ENCODE measurements at regions not wholly inside any gene's neighbourhood (a gene's known extent, or its start where the extent isn't known, plus 50 kb on each side); places are given as distances from the start of the nearest gene placed in this dataset.

DNA sequence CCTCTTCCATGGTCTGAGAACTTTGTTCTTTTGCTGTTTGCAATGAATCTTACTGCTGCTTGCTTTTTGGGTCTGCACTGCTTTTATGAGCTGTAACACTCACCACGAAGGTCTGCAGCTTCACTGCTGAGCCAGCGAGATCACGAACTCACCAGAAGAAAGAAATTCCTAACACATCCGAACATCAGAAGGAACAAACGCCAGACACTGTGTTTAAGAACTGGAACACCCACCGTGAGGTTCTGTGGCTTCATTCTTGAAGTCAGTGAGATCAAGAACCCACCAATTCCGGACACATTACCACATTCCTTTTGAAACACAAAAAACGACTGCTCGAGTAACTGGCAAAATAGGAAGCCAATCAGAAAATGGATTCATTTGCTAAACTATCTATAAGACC lies 471.8 kb downstream of the TFAP2A start:
- intact Hi-C loops (cut with micrococcal nuclease; ENCODE audit: unreplicated experiment) (no loop called here), in situ Hi-C loops (cut with HindIII; ENCODE audit: extremely low pct_ligation_motif_present, low pct_unique_long_range_greater_than_20kb) (no loop called here)
- CTCF ChIA-PET (ENCODE audit: low intra/inter-chr PET ratio, low total read pairs), result no interaction called here
- 17% methylated on average over 9 of the region's 9 CpGs for WGBS (ENCODE audit: low lambda C conversion rate)
- Histone ChIP-seq H3K36me3 (replicated peaks in 1 of 2; ENCODE audit: control insufficient read depth in 1 of 2, insufficient read depth in 2 of 2, low read length in 2 of 2) (no peaks in the 10 kb centered on the region), H3K4me1 (ENCODE audit: insufficient read depth, low read length) (no peaks in the 10 kb centered on the region), H3K27ac (ENCODE audit: extremely low read length, insufficient read depth, low read length) (no peak overlapping the region), H4K20me1 (ENCODE audit: insufficient read depth, low read length) (no peaks in the 10 kb centered on the region), H3K4me3 (replicated peaks in 1 of 3; ENCODE audit: insufficient read depth in 1 of 3, low read depth in 2 of 3, low read length in 3 of 3) (no peak overlapping the region), H3K9me3 (ENCODE audit: low read length) (no peaks in the 10 kb centered on the region), H3K9ac (ENCODE audit: insufficient read depth, low read depth, low read length) (no peak overlapping the region), H2AFZ (ENCODE audit: low read length) (no peak overlapping the region), H3K4me2 (ENCODE audit: low read depth, low read length) (no peak overlapping the region), H3K27me3 (ENCODE audit: control insufficient read depth in 1 of 2, insufficient read depth in 2 of 2, low read length in 2 of 2) (no peaks in the 10 kb centered on the region), H3K79me2 (ENCODE audit: insufficient read depth, low read length) (no peaks in the 10 kb centered on the region)
- no peak for DNase-seq (ENCODE audit: low spot score)
- ATAC-seq, result no peak
- POLR2A ChIA-PET, result no interaction called here
- FAIRE-seq, result no peak
- no TSS peak for BruUV-seq (replicated peaks)
- TF ChIP-seq, protein P1, sequence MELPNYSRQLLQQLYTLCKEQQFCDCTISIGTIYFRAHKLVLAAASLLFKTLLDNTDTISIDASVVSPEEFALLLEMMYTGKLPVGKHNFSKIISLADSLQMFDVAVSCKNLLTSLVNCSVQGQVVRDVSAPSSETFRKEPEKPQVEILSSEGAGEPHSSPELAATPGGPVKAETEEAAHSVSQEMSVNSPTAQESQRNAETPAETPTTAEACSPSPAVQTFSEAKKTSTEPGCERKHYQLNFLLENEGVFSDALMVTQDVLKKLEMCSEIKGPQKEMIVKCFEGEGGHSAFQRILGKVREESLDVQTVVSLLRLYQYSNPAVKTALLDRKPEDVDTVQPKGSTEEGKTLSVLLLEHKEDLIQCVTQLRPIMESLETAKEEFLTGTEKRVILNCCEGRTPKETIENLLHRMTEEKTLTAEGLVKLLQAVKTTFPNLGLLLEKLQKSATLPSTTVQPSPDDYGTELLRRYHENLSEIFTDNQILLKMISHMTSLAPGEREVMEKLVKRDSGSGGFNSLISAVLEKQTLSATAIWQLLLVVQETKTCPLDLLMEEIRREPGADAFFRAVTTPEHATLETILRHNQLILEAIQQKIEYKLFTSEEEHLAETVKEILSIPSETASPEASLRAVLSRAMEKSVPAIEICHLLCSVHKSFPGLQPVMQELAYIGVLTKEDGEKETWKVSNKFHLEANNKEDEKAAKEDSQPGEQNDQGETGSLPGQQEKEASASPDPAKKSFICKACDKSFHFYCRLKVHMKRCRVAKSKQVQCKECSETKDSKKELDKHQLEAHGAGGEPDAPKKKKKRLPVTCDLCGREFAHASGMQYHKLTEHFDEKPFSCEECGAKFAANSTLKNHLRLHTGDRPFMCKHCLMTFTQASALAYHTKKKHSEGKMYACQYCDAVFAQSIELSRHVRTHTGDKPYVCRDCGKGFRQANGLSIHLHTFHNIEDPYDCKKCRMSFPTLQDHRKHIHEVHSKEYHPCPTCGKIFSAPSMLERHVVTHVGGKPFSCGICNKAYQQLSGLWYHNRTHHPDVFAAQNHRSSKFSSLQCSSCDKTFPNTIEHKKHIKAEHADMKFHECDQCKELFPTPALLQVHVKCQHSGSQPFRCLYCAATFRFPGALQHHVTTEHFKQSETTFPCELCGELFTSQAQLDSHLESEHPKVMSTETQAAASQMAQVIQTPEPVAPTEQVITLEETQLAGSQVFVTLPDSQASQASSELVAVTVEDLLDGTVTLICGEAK (IDR thresholded peaks at IDR 0.05), result no peak
- TF ChIP-seq, protein P1 (CRISPR knock-in tag; IDR thresholded peaks at IDR 0.05), result no peak
- TF ChIP-seq ZNF232 (CRISPR knock-in tag; IDR thresholded peaks at IDR 0.05; ENCODE audit: borderline replicate concordance) (no peak), CSRNP1 (CRISPR knock-in tag; IDR thresholded peaks at IDR 0.05) (no peak), ZBTB14 (CRISPR knock-in tag; IDR thresholded peaks at IDR 0.05) (no peak), RFX3 (CRISPR knock-in tag; IDR thresholded peaks at IDR 0.05) (no peak), HOXA3 (CRISPR knock-in tag; IDR thresholded peaks at IDR 0.05) (no peak), PHF21A (CRISPR knock-in tag; IDR thresholded peaks at IDR 0.05) (no peak)
- TF ChIP-seq, protein P2, sequence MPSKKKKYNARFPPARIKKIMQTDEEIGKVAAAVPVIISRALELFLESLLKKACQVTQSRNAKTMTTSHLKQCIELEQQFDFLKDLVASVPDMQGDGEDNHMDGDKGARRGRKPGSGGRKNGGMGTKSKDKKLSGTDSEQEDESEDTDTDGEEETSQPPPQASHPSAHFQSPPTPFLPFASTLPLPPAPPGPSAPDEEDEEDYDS (CRISPR knock-in tag; IDR thresholded peaks at IDR 0.05), result no peak
- TF ChIP-seq, protein P3, sequence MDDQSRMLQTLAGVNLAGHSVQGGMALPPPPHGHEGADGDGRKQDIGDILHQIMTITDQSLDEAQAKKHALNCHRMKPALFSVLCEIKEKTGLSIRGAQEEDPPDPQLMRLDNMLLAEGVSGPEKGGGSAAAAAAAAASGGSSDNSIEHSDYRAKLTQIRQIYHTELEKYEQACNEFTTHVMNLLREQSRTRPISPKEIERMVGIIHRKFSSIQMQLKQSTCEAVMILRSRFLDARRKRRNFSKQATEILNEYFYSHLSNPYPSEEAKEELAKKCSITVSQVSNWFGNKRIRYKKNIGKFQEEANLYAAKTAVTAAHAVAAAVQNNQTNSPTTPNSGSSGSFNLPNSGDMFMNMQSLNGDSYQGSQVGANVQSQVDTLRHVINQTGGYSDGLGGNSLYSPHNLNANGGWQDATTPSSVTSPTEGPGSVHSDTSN (CRISPR knock-in tag; IDR thresholded peaks at IDR 0.05; ENCODE audit: borderline replicate concordance), result no peak
- TF ChIP-seq, protein P4, sequence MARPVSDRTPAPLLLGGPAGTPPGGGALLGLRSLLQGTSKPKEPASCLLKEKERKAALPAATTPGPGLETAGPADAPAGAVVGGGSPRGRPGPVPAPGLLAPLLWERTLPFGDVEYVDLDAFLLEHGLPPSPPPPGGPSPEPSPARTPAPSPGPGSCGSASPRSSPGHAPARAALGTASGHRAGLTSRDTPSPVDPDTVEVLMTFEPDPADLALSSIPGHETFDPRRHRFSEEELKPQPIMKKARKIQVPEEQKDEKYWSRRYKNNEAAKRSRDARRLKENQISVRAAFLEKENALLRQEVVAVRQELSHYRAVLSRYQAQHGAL (CRISPR knock-in tag; IDR thresholded peaks at IDR 0.05; ENCODE audit: not compliant biosample characterization), result no peak

All from HepG2 (cell line).